IMR-90 (cell line): ENCODE measurements at regions not wholly inside any gene's neighbourhood (a gene's known extent, or its start where the extent isn't known, plus 50 kb on each side); places are given as distances from the start of the nearest gene placed in this dataset.
A peak's percentile ranks its signal among the peaks of the same experiment; 100 is the strongest.

ENCODE experiments used
- ATAC-seq: fragments of 200-7000 bp; cut with Tn5 transposase; 2 replicates; pipeline ENCODE4 v1.9.1; 2020; ENCODE audit warnings: low read depth, mild to moderate bottlenecking, moderate library complexity
- BruUV-seq: library from RNA; stranded (reverse); fragments of 400-500 nt; replicated peaks from 2 replicates; lab custom pipeline; 2021; lab: Mats Ljungman, UMichigan
- CTCF ChIA-PET: fragments of 300-600 bp; formaldehyde crosslinking; extraction: SDS; loops from one replicate; lab custom pipeline; 2021; ENCODE audit warnings: antibody characterized with exemption; lab: Yijun Ruan, JAX
- POLR2A ChIA-PET: fragments of 300-600 bp; sonication (Branson Sonifier 250); formaldehyde crosslinking; loops from one replicate; lab custom pipeline; 2022; ENCODE audit warnings: antibody characterized with exemption; ENCODE audit not compliant: unreplicated experiment; lab: Charles Lee
- DNase-seq: peaks from one replicate; pipeline ENCODE4 v3.0.0; 2013
- H2AFZ ChIP-seq: replicated peaks from 2 replicates; pipeline ENCODE3; 2013; ENCODE audit warnings: low read length, mild to moderate bottlenecking; ENCODE audit not compliant: poor library complexity
- H2AK5ac ChIP-seq: 2 replicates; pipeline ENCODE4 v1.6.1; 2013; ENCODE audit warnings: low read depth, low read length, inconsistent platforms
- H2AK9ac ChIP-seq: replicated peaks from 2 replicates; pipeline ENCODE3; 2013; ENCODE audit warnings: mild to moderate bottlenecking, low read depth, low read length, moderate library complexity; ENCODE audit not compliant: poor library complexity
- H2BK120ac ChIP-seq: 2 replicates; pipeline ENCODE4 v1.6.1; 2013; ENCODE audit warnings: low read depth, low read length, inconsistent platforms
- H2BK15ac ChIP-seq: 3 replicates; pipeline ENCODE4 v1.6.1; 2013; ENCODE audit warnings: low read depth, low read length, inconsistent platforms
- H2BK20ac ChIP-seq: 2 replicates; pipeline ENCODE4 v1.6.1; 2013; ENCODE audit warnings: low read depth, mild to moderate bottlenecking, inconsistent platforms, low read length, moderate library complexity
- H2BK5ac ChIP-seq: 2 replicates; pipeline ENCODE4 v1.6.1; 2013; ENCODE audit warnings: mild to moderate bottlenecking, low read depth, low read length, inconsistent platforms; ENCODE audit not compliant: poor library complexity, severe bottlenecking
- H3K14ac ChIP-seq: replicated peaks from 2 replicates; pipeline ENCODE4 v1.6.1; 2013; ENCODE audit warnings: low read depth, low read length, inconsistent platforms
- H3K18ac ChIP-seq: 2 replicates; pipeline ENCODE4 v1.6.1; 2013; ENCODE audit warnings: low read depth, low read length, control low read depth
- H3K23ac ChIP-seq: 2 replicates; pipeline ENCODE4 v1.6.1; 2013; ENCODE audit warnings: low read depth, low read length, inconsistent platforms
- H3K27ac ChIP-seq: 2 replicates; pipeline ENCODE4 v1.5.1; 2013; ENCODE audit warnings: mild to moderate bottlenecking, control low read depth, low read length; ENCODE audit not compliant: insufficient read depth
- H3K27me3 ChIP-seq: 2 replicates; pipeline ENCODE4 v1.6.1; 2013; ENCODE audit warnings: low read length; ENCODE audit not compliant: control insufficient read depth, insufficient read depth
- H3K36me3 ChIP-seq: 2 replicates; pipeline ENCODE4 v1.6.1; 2013; ENCODE audit warnings: low read length, mixed read lengths; ENCODE audit not compliant: control insufficient read depth, insufficient read depth
- H3K4ac ChIP-seq: 2 replicates; pipeline ENCODE4 v1.6.1; 2013; ENCODE audit warnings: low read depth, low read length, inconsistent platforms
- H3K4me1 ChIP-seq: 2 replicates; pipeline ENCODE4 v1.6.1; 2013; ENCODE audit warnings: low read length, mixed read lengths; ENCODE audit not compliant: control insufficient read depth, insufficient read depth
- H3K4me2 ChIP-seq: 2 replicates; pipeline ENCODE4 v1.6.1; 2013; ENCODE audit warnings: low read depth, mild to moderate bottlenecking, control low read depth, low read length, moderate library complexity
- H3K4me3 ChIP-seq: 2 replicates; pipeline ENCODE4 v1.5.1; 2013; ENCODE audit warnings: low read depth, mild to moderate bottlenecking, control low read depth, low read length, moderate library complexity; ENCODE audit not compliant: insufficient read depth
- H3K56ac ChIP-seq: 2 replicates; pipeline ENCODE4 v1.6.1; 2013; ENCODE audit warnings: low read length, inconsistent platforms; ENCODE audit not compliant: insufficient read depth; ENCODE audit errors: extremely low read depth
- H3K79me1 ChIP-seq, 2 experiments: 2 replicates each; pipeline ENCODE4 v1.6.1; 2013; ENCODE audit warnings: low read length in 2 of 2, inconsistent platforms in 1 of 2, low read depth in 1 of 2
- H3K9ac ChIP-seq: 2 replicates; pipeline ENCODE4 v1.6.1; 2013; ENCODE audit warnings: low read depth, low read length, control low read depth
- H3K9me1 ChIP-seq: 2 replicates; pipeline ENCODE4 v1.6.1; 2013; ENCODE audit warnings: low read length, inconsistent platforms; ENCODE audit not compliant: insufficient read depth
- H3K9me3 ChIP-seq: 2 replicates; pipeline ENCODE4 v1.6.1; 2013; ENCODE audit warnings: low read length; ENCODE audit not compliant: control insufficient read depth, insufficient read depth
- H4K20me1 ChIP-seq: 2 replicates; pipeline ENCODE4 v1.6.1; 2013; ENCODE audit warnings: low read length, inconsistent platforms; ENCODE audit not compliant: insufficient read depth
- H4K5ac ChIP-seq: 2 replicates; pipeline ENCODE4 v1.6.1; 2013; ENCODE audit warnings: mild to moderate bottlenecking, low read depth, low read length, control low read depth
- H4K8ac ChIP-seq, 2 experiments: 2 replicates each; pipeline ENCODE4 v1.6.1; 2013; ENCODE audit warnings: low read depth in 2 of 2, low read length in 2 of 2, control low read depth in 1 of 2, inconsistent platforms in 1 of 2
- H4K91ac ChIP-seq: 2 replicates; pipeline ENCODE4 v1.6.1; 2013; ENCODE audit warnings: low read depth, low read length, inconsistent platforms; ENCODE audit not compliant: insufficient read depth
- CEBPB ChIP-seq: IDR thresholded peaks from 2 replicates; pipeline ENCODE4 v1.6.1; 2012; ENCODE audit warnings: low read depth, low read length, improper control_type of control experiment
- CHD1 ChIP-seq: IDR thresholded peaks from 2 replicates; pipeline ENCODE4 v1.6.1; 2012; ENCODE audit warnings: low read depth, low read length, improper control_type of control experiment
- MAFK ChIP-seq: IDR thresholded peaks from 2 replicates; pipeline ENCODE4 v1.6.1; 2012; ENCODE audit warnings: low read depth, low read length, improper control_type of control experiment
- WGBS, 2 experiments: methylation state at CpG; one replicate each; pipeline versions ENCODE4 v1.1.5 to v1.1.7; 2013; ENCODE audit warnings: missing lambda C conversion rate in 2 of 2; ENCODE audit not compliant: insufficient read length in 1 of 2; ENCODE audit errors: extremely low coverage in 2 of 2; 5-methylcytosine and 5-hydroxymethylcytosine counted together
- dilution Hi-C: fragments of 300-500 bp; cut with HindIII; formaldehyde crosslinking; loops from one replicate; pipeline ENCODE4 v1.14.3; 2018; ENCODE audit warnings: low sequenced_read_pairs; ENCODE audit not compliant: unreplicated experiment
- in situ Hi-C: fragments of 300-500 bp; cut with MboI; formaldehyde crosslinking; loops from 3 replicates; pipeline ENCODE4 v1.14.3; 2019; ENCODE audit warnings: low sequenced_read_pairs, inconsistent platforms, mixed read lengths
- intact Hi-C: fragments of 100-400 bp; cut with micrococcal nuclease; formaldehyde crosslinking; loops from 2 replicates; pipeline ENCODE4 v1.10.0; 2022

DNA sequence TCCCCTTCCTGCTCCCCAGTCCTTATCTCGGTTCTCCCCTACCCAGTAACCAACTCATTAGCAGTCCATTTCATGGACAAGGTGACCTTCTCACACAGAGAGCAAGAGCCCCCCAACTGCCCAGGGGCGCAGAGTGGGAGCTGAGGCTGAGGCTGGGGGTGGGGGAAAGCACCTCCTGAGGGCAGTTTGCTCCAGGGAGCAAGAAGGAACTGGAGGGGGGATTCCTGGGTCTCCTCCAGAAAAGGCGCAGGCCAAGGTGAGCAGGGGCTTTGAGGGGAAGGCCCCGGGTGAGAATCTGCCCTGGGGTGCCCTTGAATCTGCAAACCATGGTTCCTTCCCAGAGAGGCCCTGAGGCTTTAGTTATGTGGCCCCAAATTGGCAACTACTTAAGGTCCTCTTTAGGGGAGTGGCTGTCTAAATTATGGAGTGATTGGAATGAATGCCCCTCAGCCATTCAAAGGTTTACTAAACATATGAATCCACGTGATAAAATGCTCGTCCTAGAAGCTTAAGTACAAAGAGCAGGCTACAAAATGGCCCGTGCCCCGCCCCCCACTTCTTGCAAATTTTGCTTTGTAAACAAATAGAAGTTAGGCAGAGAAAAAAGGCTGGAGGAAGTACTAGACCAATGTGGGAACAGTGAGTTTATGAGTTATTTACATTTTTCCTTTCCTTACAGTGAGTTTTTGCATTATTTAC lies 123.5 kb upstream of the HS6ST1 start:
- no peak overlapping the region for H2BK15ac ChIP-seq
- H4K8ac ChIP-seq = peak overlapping the region in 1 of 2 experiments; percentile 78; a peak in 2 of 4 replicates
- H2AK5ac ChIP-seq = peak overlapping the region; percentile 81; the same call in 1 of the 2 replicates
- DNase-seq = peak; percentile 16
- H4K91ac ChIP-seq = peak overlapping the region; percentile 54; the same call in 1 of the 2 replicates
- no peak overlapping the region for H3K4me2 ChIP-seq
- no peaks in the 10 kb centered on the region for H3K36me3 ChIP-seq
- dilution Hi-C loops (no loop called here), in situ Hi-C loops (no loop called here), intact Hi-C loops (no loop called here)
- H2BK20ac ChIP-seq = peak overlapping the region; percentile 45; the same call in 1 of the 2 replicates
- peak overlapping the region; percentile 64 for H2BK120ac ChIP-seq
- H2AK9ac ChIP-seq = peak overlapping the region; percentile 40
- peak; percentile 58 for ATAC-seq
- no peak overlapping the region for H2BK5ac ChIP-seq
- ChIA-PET POLR2A (no interaction called here), CTCF (no interaction called here)
- peak overlapping the region; percentile 63 for H3K14ac ChIP-seq
- H4K20me1 ChIP-seq = no peaks in the 10 kb centered on the region
- H3K79me1 ChIP-seq = no peaks in the 10 kb centered on the region
- WGBS, 2 experiments = no CpG with 5 or more reads among the region's 8 CpGs
- no TSS peak for BruUV-seq
- TF ChIP-seq CEBPB = no peak
- no peak for TF ChIP-seq MAFK
- TF ChIP-seq CHD1 = no peak
- no peak overlapping the region for H3K4me3 ChIP-seq
- peaks cover 2% of the 10 kb centered on the region; the same call in 1 of the 2 replicates for H3K27me3 ChIP-seq
- H3K18ac ChIP-seq = no peak overlapping the region
- peak overlapping the region; percentile 52; the same call in 1 of the 2 replicates for H4K5ac ChIP-seq
- H3K56ac ChIP-seq = no peak overlapping the region
- H3K9me1 ChIP-seq = no peaks in the 10 kb centered on the region; the same call in 1 of the 2 replicates
- no peak overlapping the region for H3K27ac ChIP-seq
- no peaks in the 10 kb centered on the region for H3K9me3 ChIP-seq
- H2AFZ ChIP-seq = peak overlapping the region; percentile 66
- peaks cover 10% of the 10 kb centered on the region; the same call in 1 of the 2 replicates for H3K4me1 ChIP-seq
- no peak overlapping the region for H3K9ac ChIP-seq
- peak overlapping the region; percentile 64 for H3K4ac ChIP-seq
- no peak overlapping the region for H3K23ac ChIP-seq
